H1 (cell line): ENCODE measurements at regions not wholly inside any gene's neighbourhood (a gene's known extent, or its start where the extent isn't known, plus 50 kb on each side); places are given as distances from the start of the nearest gene placed in this dataset.

Experiments
- CTCF ChIP-seq, 3 experiments: IDR thresholded peaks; 1 replicate in 2 of 3; 2 replicates in 1 of 3; pipeline versions ENCODE4 v1.5.1 to v1.6.1; 2011; ENCODE audit warnings: low read length in 3 of 3, mild to moderate bottlenecking in 3 of 3, inconsistent platforms in 2 of 3, low read depth in 1 of 3, moderate library complexity in 1 of 3; ENCODE audit not compliant: insufficient read depth in 1 of 3; ENCODE audit errors: control extremely low read depth in 1 of 3
- YY1 ChIP-seq: IDR thresholded peaks from 2 replicates; pipeline ENCODE4 v1.6.1; 2011; ENCODE audit warnings: low read depth, mild to moderate bottlenecking, low read length

- TF ChIP-seq CTCF (IDR thresholded peaks at IDR 0.05; ENCODE audit: control extremely low read depth in 1 of 3, insufficient read depth in 1 of 3, low read depth in 1 of 3, low read length in 3 of 3) (no peak), YY1 (no peak)
Observed at GRCh38 chr17:45697076-45697475, 87.0 kb upstream of the CRHR1 start.
